ENCODE measurements at regions not wholly inside any gene's neighbourhood (a gene's known extent, or its start where the extent isn't known, plus 50 kb on each side); places are given as distances from the start of the nearest gene placed in this dataset.

DNA sequence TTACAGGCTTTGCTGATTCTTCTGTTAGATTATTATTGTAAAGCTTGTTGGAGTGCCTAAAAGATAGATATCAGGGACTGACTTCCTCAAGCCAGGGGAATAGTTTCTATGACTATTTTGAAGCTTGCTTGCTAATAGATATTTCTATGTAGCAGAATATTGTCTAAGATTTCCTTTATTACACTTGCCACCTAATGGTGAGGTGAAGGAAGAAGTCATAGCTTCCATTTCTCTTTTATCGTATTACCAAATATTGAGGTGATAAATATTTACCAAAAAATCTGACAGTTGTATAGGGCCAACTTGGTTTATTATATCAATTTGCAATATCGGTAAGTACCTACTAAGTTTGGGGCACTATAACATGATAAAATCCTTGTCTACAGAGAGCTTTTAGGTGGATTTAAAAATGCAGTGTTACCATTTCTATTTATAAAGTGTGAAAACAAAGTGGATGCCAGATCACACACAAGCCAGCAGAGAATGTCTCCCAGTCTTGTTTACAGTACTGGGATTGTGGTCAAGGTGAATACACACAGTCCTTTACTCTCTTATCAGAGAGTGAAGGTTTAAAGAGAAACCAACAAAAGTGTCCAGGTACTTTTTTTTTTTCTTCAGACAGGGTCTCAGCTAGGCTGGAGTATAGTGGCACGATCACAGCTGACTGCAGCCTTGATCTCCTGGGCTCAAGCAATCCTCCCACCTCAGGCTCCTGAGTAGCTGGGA, 137.9 kb downstream of the IGF1 start:
- Histone ChIP-seq H3T11ph (ENCODE audit: low read length) (no peak overlapping the region), H3K9ac (ENCODE audit: extremely low read depth, insufficient read length, low read length) (no peak overlapping the region), H3K9me3 (ENCODE audit: control insufficient read depth, low read depth, low read length) (no peaks in the 10 kb centered on the region), H3K4me1 (ENCODE audit: insufficient read depth, low read length) (no peaks in the 10 kb centered on the region), H2BK20ac (ENCODE audit: low read depth, low read length, poor library complexity, severe bottlenecking) (no peak overlapping the region), H2BK5ac (ENCODE audit: insufficient read length, low read length) (no peak overlapping the region), H2BK15ac (ENCODE audit: low read depth, low read length) (no peak overlapping the region), H3K23me2 (ENCODE audit: insufficient read length, low read depth, low read length, poor library complexity, severe bottlenecking) (no peaks in the 10 kb centered on the region), H4K5ac (ENCODE audit: insufficient read length, low read depth, low read length) (no peak overlapping the region), H2BK12ac (ENCODE audit: insufficient read length, low read depth, low read length) (no peak overlapping the region), H3K56ac (ENCODE audit: insufficient read length, low read depth, low read length) (no peak overlapping the region), H3K14ac (ENCODE audit: insufficient read depth, low read length) (no peak overlapping the region), H2AK5ac (ENCODE audit: insufficient read length, low read length) (no peak overlapping the region), H3K23ac (ENCODE audit: insufficient read length, low read depth, low read length) (no peak overlapping the region), H2BK120ac (ENCODE audit: low read depth, low read length, poor library complexity, severe bottlenecking) (no peak overlapping the region), H3K27ac (ENCODE audit: insufficient read length, low read depth, low read length) (no peak overlapping the region), H3K4me2 (ENCODE audit: insufficient read depth, insufficient read length, low read length) (no peak overlapping the region), H4K20me1 (ENCODE audit: control insufficient read depth, insufficient read depth, insufficient read length) (no peaks in the 10 kb centered on the region), H4K8ac (replicated peaks; ENCODE audit: insufficient read length, low read depth, low read length) (no peak overlapping the region), H4K91ac (ENCODE audit: insufficient read length, low read depth, low read length) (no peak overlapping the region), H3K27me3 (ENCODE audit: insufficient read depth, low read length) (no peaks in the 10 kb centered on the region; the same call in 1 of the 2 replicates), H2AFZ (ENCODE audit: low read length) (no peak overlapping the region), H3K18ac (ENCODE audit: insufficient read length, low read depth, low read length) (no peak overlapping the region), H3K79me2 (ENCODE audit: insufficient read depth, low read length) (no peaks in the 10 kb centered on the region), H3K4ac (ENCODE audit: low read depth, low read length) (no peak overlapping the region), H3K79me1 (ENCODE audit: insufficient read depth, low read depth, low read length, poor library complexity, severe bottlenecking) (no peaks in the 10 kb centered on the region)
- Mint-ChIP-seq H3K4me3 (no peak overlapping the region), H3K36me3 (ENCODE audit: insufficient read depth in 1 of 3, low read depth in 3 of 3) (peaks cover 0 to 2% (median 0%) of the 10 kb centered on the region in 3 experiments; a peak in 2 of 7 replicates), H3K4me1 (0 out of 4 replicates have a peak, but pooled peaks cover 4 to 5% of the 10 kb centered on the region in 2 experiments), H3K27ac (no peak overlapping the region), H3K9me3 (peaks cover 8% of the 10 kb centered on the region in 2 experiments; a peak in 3 of 5 replicates), H3K27me3 (ENCODE audit: low read depth) (no peaks in the 10 kb centered on the region)
- TF ChIP-seq, protein P1, sequence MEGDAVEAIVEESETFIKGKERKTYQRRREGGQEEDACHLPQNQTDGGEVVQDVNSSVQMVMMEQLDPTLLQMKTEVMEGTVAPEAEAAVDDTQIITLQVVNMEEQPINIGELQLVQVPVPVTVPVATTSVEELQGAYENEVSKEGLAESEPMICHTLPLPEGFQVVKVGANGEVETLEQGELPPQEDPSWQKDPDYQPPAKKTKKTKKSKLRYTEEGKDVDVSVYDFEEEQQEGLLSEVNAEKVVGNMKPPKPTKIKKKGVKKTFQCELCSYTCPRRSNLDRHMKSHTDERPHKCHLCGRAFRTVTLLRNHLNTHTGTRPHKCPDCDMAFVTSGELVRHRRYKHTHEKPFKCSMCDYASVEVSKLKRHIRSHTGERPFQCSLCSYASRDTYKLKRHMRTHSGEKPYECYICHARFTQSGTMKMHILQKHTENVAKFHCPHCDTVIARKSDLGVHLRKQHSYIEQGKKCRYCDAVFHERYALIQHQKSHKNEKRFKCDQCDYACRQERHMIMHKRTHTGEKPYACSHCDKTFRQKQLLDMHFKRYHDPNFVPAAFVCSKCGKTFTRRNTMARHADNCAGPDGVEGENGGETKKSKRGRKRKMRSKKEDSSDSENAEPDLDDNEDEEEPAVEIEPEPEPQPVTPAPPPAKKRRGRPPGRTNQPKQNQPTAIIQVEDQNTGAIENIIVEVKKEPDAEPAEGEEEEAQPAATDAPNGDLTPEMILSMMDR (conservative IDR thresholded peaks at IDR 0.05), result no peak
- no peak for DNase-seq
- WGBS (ENCODE audit: extremely low coverage, insufficient read length, low lambda C conversion rate), result no CpG with 5 or more reads among the region's 3 CpGs

Data from H9 (cell line).